ENCODE measurements at regions not wholly inside any gene's neighbourhood (a gene's known extent, or its start where the extent isn't known, plus 50 kb on each side); places are given as distances from the start of the nearest gene placed in this dataset.
"Not testable (repeated sequence)": the region's sequence is repeated elsewhere in the genome, so short reads cannot be mapped to it uniquely, and the experiment has no call there.

DNA sequence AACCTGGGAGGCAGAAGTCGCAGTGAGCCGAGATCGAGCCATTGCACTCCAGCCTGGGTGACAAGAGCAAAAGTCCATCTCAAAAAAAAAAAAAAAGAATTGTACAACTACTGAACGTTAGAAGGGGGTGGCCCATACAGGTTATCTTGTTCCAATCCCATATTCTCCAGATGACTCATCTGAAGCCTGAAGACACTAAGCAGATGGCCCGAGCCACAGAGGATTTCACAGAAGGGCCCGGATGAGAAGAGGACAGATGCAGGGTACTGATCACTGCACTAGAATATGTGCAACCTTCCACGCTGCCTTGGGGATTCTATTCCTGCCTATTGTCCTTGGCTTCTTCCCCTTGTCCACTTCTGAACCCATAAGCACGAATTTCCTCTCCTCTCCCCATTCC is 70.9 kb upstream of the UBASH3B start:
- TF ChIP-seq PAX5 (IDR thresholded peaks at IDR 0.05; ENCODE audit: insufficient read depth, low read length, severe bottlenecking) (no peak), POLR2A (IDR thresholded peaks at IDR 0.05; ENCODE audit: low read depth, low read length) (no peak), SPI1 (IDR thresholded peaks at IDR 0.05; ENCODE audit: low read depth, low read length) (no peak), TAF1 (IDR thresholded peaks at IDR 0.05; ENCODE audit: low read depth, low read length) (no peak), POU2F2 (IDR thresholded peaks at IDR 0.05; ENCODE audit: low read depth, low read length) (no peak), POLR2AphosphoS5 (IDR thresholded peaks at IDR 0.05; ENCODE audit: low read depth, low read length) (no peak)
- FAIRE-seq (no peak), DNase-seq (ENCODE audit: insufficient read length, low spot score) (no peak)

DNA sequence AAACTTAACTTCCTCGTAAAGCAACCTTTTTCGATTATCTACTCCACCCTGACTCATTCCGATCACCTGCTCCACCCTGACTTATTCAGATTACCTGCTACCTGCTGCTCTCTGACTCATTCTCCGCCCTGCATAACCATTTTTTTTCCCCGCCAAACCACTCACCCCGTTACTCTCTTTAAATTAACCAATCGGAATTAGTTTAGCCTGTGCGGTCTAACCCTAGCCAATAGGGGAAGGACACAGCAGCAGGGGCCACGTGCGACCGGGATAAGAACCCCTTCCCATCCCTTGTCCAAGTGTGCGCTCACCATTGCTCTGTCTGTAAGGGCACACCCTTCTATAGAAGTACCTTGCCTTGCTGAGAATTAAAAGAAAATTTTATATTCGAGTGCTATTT is 75.5 kb upstream of the UBASH3B start:
- not testable (repeated sequence) for DNase-seq (ENCODE audit: insufficient read length, low spot score)

DNA sequence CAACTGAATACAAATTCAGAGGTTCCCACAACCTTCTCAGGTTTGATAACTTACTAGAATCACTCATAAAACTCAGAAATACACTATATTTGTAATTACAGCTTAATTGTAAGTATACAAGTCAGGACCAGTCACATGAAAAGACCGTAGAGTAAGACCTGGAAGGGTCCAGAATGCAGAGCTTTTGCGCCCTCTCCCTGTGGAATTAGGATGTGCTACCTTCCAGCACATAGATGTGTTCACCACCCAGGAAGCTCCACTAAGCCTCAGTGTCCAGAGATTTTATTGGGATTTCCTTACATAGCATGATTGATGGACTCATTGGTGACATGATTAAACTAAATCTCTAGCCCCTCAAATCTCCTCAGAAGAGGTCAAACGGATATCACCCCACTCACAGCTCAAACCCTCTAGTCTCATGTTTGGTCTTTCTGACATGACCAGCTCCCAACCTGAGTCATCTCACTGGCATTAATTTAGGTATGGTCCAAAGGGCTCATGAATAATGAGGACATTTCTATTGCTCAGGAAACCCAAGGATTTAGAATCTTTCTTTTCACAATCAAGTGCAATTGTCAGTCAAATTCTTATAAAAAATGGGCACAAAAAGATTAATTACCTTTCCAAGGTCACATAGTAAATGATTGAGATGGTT is 77.2 kb upstream of the UBASH3B start:
- DNase-seq (ENCODE audit: insufficient read length, low spot score) (no peak), FAIRE-seq (no peak)
- no peak for TF ChIP-seq POLR2AphosphoS5 (IDR thresholded peaks at IDR 0.05; ENCODE audit: low read depth, low read length)
- no peak for TF ChIP-seq TAF1 (IDR thresholded peaks at IDR 0.05; ENCODE audit: low read depth, low read length)
- TF ChIP-seq SPI1 (IDR thresholded peaks at IDR 0.05; ENCODE audit: low read depth, low read length) = no peak
- TF ChIP-seq POLR2A (IDR thresholded peaks at IDR 0.05; ENCODE audit: low read depth, low read length) = no peak
- TF ChIP-seq POU2F2 (IDR thresholded peaks at IDR 0.05; ENCODE audit: low read depth, low read length) = no peak
- no peak for TF ChIP-seq PAX5 (IDR thresholded peaks at IDR 0.05; ENCODE audit: insufficient read depth, low read length, severe bottlenecking)

More for the DNA sequence above, 75.5 kb upstream of the UBASH3B start:
- not testable (repeated sequence) for FAIRE-seq

DNA sequence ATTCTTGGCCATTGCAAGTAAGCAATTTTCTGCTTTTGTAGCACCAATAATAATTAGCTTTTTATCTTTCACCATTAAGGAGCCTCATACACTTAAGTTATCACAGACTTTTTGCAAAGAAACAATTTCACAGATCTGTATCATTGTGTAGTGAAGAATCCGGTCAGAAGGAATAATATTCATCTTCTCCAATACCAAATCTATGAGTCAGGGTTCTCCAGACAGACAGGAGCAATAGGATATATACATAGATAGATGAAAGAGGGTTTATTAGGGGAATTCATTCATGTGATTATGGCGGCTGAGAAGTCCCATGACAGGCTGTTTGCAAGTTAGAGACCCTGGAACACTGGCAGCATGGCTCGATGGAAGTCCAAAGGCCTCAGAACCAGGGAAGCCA is 82.9 kb upstream of the UBASH3B start:
- no peak for DNase-seq (ENCODE audit: insufficient read length, low spot score)
- no peak for TF ChIP-seq SPI1 (IDR thresholded peaks at IDR 0.05; ENCODE audit: low read depth, low read length)
- no peak for TF ChIP-seq TAF1 (IDR thresholded peaks at IDR 0.05; ENCODE audit: low read depth, low read length)
- no peak for TF ChIP-seq POU2F2 (IDR thresholded peaks at IDR 0.05; ENCODE audit: low read depth, low read length)
- no peak for TF ChIP-seq POLR2AphosphoS5 (IDR thresholded peaks at IDR 0.05; ENCODE audit: low read depth, low read length)
- no peak for TF ChIP-seq PAX5 (IDR thresholded peaks at IDR 0.05; ENCODE audit: insufficient read depth, low read length, severe bottlenecking)
- TF ChIP-seq POLR2A (IDR thresholded peaks at IDR 0.05; ENCODE audit: low read depth, low read length) = no peak
- no peak for FAIRE-seq

DNA sequence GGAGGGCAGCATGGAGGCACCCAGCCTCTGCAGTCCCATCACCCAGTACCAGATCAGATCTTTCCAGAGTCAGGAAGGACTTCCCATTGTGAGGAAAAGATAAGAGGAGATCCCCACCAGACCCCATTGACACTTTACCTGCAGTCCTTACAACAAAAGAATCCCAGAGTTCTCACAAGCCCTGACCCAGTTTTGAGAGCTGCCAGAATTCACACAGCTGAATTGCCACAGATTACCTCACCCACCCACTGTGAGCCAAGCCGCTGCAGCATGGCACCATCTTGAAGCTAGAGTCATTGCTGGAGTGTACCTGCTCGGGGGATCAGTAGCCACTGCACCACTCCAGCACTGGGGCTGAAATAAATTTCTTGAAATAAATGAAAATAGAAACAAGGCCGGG is 91.8 kb upstream of the UBASH3B start:
- FAIRE-seq = no peak
- TF ChIP-seq POU2F2 (IDR thresholded peaks at IDR 0.05; ENCODE audit: low read depth, low read length) (no peak), PAX5 (IDR thresholded peaks at IDR 0.05; ENCODE audit: insufficient read depth, low read length, severe bottlenecking) (no peak), POLR2A (IDR thresholded peaks at IDR 0.05; ENCODE audit: low read depth, low read length) (no peak), POLR2AphosphoS5 (IDR thresholded peaks at IDR 0.05; ENCODE audit: low read depth, low read length) (no peak), TAF1 (IDR thresholded peaks at IDR 0.05; ENCODE audit: low read depth, low read length) (no peak), SPI1 (IDR thresholded peaks at IDR 0.05; ENCODE audit: low read depth, low read length) (no peak)
- no peak for DNase-seq (ENCODE audit: insufficient read length, low spot score)

DNA sequence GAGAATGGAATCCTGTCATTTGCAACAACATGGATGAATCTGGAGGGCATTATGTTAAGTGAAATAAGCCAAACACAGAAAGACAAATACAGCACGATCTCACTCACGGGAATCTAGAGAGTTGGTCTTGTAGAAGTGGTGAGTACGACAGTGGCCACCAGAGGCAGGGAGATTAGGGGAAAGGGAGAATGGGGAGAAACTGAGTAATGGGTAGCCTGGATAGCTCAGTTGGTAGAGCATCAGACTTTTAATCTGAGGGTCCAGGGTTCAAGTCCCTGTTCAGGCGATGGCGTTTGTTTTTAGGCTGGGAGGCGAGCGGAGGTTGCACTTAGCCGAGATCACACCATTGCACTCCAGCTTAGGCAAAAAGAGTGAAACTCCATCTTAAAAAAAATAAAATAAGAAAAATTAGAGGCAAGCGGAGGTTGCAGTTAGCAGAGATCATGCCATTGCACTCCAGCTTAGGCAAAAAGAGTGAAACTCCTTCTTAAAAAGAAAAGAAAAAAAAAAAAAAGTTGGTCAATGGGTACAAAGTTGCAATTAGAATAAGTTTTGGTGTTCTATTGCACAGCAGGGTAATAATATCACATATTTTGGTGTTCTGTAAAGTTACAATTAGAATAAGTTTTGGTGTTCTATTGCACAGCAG is 95.7 kb upstream of the UBASH3B start:
- DNase-seq (ENCODE audit: insufficient read length, low spot score) = no peak
- no peak for FAIRE-seq

DNA sequence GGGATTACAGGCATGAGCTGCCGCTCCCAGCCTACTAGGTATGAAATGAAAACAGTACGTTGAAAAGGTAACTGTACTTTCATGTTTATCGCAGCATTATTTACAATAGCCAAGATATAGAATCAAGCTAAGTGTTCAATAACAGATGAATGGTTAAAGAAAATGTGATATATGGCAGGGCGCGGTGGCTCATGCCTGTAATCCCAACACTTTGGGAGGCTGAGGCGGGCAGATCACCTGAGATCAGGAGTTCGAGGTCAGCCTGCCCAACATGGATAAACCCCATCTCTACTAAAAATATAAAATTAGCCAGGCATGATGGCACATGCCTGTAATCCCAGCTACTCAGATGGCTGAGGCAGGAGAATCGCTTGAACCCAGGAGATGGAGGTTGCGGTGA is 96.3 kb upstream of the UBASH3B start:
- DNase-seq (ENCODE audit: insufficient read length, low spot score); FAIRE-seq: not testable (repeated sequence)

More for the DNA sequence above, 95.7 kb upstream of the UBASH3B start:
- TF ChIP-seq POLR2AphosphoS5 (IDR thresholded peaks at IDR 0.05; ENCODE audit: low read depth, low read length) = no peak
- TF ChIP-seq POU2F2 (IDR thresholded peaks at IDR 0.05; ENCODE audit: low read depth, low read length) = no peak
- no peak for TF ChIP-seq SPI1 (IDR thresholded peaks at IDR 0.05; ENCODE audit: low read depth, low read length)
- no peak for TF ChIP-seq TAF1 (IDR thresholded peaks at IDR 0.05; ENCODE audit: low read depth, low read length)
- no peak for TF ChIP-seq PAX5 (IDR thresholded peaks at IDR 0.05; ENCODE audit: insufficient read depth, low read length, severe bottlenecking)
- TF ChIP-seq POLR2A (IDR thresholded peaks at IDR 0.05; ENCODE audit: low read depth, low read length) = no peak

DNA sequence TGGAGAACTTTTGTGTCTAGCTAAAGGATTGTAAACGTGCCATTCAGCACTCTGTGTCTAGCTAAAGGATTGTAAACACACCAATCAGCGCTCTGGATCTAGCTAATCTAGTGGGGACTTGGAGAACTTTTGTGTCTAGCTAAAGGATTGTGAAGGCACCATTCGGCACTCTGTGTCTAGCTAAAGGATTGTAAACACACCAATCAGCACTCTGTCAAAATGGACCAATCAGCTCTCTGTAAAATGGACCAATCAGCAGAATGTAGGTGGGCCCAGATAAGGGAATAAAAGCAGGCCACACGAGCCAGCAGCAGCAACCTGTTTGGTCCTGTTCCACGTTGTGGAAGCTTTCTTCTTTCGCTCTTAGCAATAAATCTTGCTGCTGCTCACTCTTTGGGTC is 98.4 kb upstream of the UBASH3B start:
- not testable (repeated sequence) for FAIRE-seq; DNase-seq (ENCODE audit: insufficient read length, low spot score)

DNA sequence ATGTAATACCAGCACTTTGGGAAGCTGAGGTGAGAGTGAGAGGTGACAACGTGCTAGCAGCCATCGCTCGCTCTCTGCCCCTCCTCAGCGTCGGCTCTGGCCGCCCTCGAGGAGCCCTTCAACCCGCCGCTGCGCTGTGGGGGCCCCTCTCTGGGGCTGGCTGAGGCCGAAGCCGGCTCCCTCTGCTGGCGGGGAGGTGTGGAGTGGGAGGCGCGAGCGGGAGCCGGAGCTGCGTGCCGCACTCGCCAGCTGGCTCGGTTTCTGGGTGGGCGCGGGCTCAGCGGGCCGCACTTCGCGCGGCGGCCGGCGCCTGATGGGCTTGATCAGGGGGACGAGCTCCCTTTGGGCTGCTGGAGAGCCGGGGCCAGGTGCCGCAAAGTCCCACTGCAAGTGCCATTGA is 98.9 kb upstream of the UBASH3B start:
- TF ChIP-seq POLR2A (IDR thresholded peaks at IDR 0.05; ENCODE audit: low read depth, low read length) (no peak), POLR2AphosphoS5 (IDR thresholded peaks at IDR 0.05; ENCODE audit: low read depth, low read length) (no peak)
- no peak for DNase-seq (ENCODE audit: insufficient read length, low spot score)
- no peak for FAIRE-seq

DNA sequence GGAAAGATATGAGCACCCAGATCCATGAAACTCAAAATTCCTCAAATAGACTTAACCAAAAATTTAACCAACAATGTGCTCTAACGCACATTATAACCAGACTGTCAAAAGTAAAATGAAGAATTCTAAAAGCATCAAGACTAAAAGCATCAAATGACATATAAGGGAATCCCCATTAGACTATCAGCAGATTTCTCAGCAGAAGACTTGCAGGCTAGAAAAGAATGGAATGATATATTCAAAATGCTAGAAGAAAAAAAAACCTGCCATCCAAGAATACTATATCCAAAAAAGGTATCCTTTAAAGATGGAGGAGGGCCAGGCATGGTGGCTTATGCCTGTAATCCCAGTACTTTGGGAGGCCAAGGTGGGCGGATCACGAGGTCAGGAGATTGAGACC is 117.5 kb upstream of the UBASH3B start:
- TF ChIP-seq POLR2A (IDR thresholded peaks at IDR 0.05; ENCODE audit: low read depth, low read length) (no peak), POU2F2 (IDR thresholded peaks at IDR 0.05; ENCODE audit: low read depth, low read length) (no peak), POLR2AphosphoS5 (IDR thresholded peaks at IDR 0.05; ENCODE audit: low read depth, low read length) (no peak), PAX5 (IDR thresholded peaks at IDR 0.05; ENCODE audit: insufficient read depth, low read length, severe bottlenecking) (no peak), SPI1 (IDR thresholded peaks at IDR 0.05; ENCODE audit: low read depth, low read length) (no peak), TAF1 (IDR thresholded peaks at IDR 0.05; ENCODE audit: low read depth, low read length) (no peak)
- DNase-seq (ENCODE audit: insufficient read length, low spot score) (no peak), FAIRE-seq (no peak)

DNA sequence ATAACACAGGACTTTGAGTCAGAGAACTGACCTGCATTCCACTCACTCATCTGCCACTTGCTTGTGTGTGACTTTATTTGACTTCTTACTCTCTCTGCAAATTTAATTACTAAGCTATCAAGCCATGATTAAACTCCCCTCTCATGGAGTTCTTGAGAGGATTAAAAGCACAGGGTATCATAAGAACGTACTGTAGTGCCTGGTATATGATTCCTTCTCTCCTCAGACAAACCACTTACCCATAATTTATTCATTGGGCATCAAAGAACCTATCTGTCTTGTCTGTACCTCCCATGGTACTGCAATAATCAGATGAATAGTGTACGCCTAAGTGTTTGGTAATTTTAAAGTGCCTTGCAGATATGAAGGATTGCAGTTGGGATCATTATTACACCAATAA is 130.6 kb upstream of the UBASH3B start:
- FAIRE-seq (no peak), DNase-seq (ENCODE audit: insufficient read length, low spot score) (no peak)
- no peak for TF ChIP-seq POU2F2 (IDR thresholded peaks at IDR 0.05; ENCODE audit: low read depth, low read length)
- no peak for TF ChIP-seq TAF1 (IDR thresholded peaks at IDR 0.05; ENCODE audit: low read depth, low read length)
- no peak for TF ChIP-seq PAX5 (IDR thresholded peaks at IDR 0.05; ENCODE audit: insufficient read depth, low read length, severe bottlenecking)
- TF ChIP-seq POLR2A (IDR thresholded peaks at IDR 0.05; ENCODE audit: low read depth, low read length) = no peak
- no peak for TF ChIP-seq SPI1 (IDR thresholded peaks at IDR 0.05; ENCODE audit: low read depth, low read length)

Measured in GM12891 (cell line).